H1 (cell line): ENCODE measurements at regions not wholly inside any gene's neighbourhood (a gene's known extent, or its start where the extent isn't known, plus 50 kb on each side); places are given as distances from the start of the nearest gene placed in this dataset.

ENCODE experiments used
- BACH1 ChIP-seq: IDR thresholded peaks from 2 replicates; pipeline ENCODE4 v1.6.1; 2012; ENCODE audit warnings: low read length, improper control_type of control experiment
- CHD7 ChIP-seq: fragments of 300-600 bp; sonication (generic); IDR thresholded peaks from 2 replicates; pipeline ENCODE4 v1.7.1; 2012; ENCODE audit warnings: low read length, moderate library complexity, mild to moderate bottlenecking, inconsistent platforms; ENCODE audit not compliant: insufficient replicate concordance
- CREB1 ChIP-seq: IDR thresholded peaks from 2 replicates; pipeline ENCODE4 v1.6.1; 2012; ENCODE audit warnings: inconsistent platforms
- EGR1 ChIP-seq: IDR thresholded peaks from 2 replicates; pipeline ENCODE4 v1.6.1; 2011; ENCODE audit warnings: low read depth, low read length, borderline replicate concordance
- EZH2 ChIP-seq: fragments of 200-600 bp; sonication (generic); IDR thresholded peaks from 2 replicates; pipeline ENCODE4 v1.7.1; 2012; ENCODE audit warnings: low read depth, mild to moderate bottlenecking, moderate library complexity, low read length, inconsistent platforms; ENCODE audit not compliant: severe bottlenecking
- HDAC6 ChIP-seq: IDR thresholded peaks from one replicate; pipeline ENCODE4 v1.7.1; 2012; ENCODE audit warnings: low read depth, mild to moderate bottlenecking, inconsistent platforms, low read length, moderate library complexity
- KDM5A ChIP-seq: fragments of 200-600 bp; IDR thresholded peaks from 2 replicates; pipeline ENCODE4 v1.7.1; 2012; ENCODE audit warnings: mild to moderate bottlenecking, low read length, inconsistent platforms, mixed read lengths
- POU5F1 ChIP-seq: IDR thresholded peaks from 2 replicates; pipeline ENCODE4 v1.6.1; 2011; ENCODE audit warnings: low read depth, mild to moderate bottlenecking, low read length, moderate library complexity
- SIN3A ChIP-seq, 2 experiments: IDR thresholded peaks in 1 of 2; conservative IDR thresholded peaks in 1 of 2; 2 replicates each; pipeline ENCODE4 v1.6.1; 2011 to 2012; ENCODE audit warnings: low read length in 2 of 2, improper control_type of control experiment in 1 of 2, low read depth in 1 of 2, mild to moderate bottlenecking in 1 of 2
- SP2 ChIP-seq: IDR thresholded peaks from 2 replicates; pipeline ENCODE4 v1.6.1; 2012; ENCODE audit warnings: mild to moderate bottlenecking, low read length, inconsistent platforms
- TAF1 ChIP-seq: IDR thresholded peaks from 2 replicates; pipeline ENCODE4 v1.6.1; 2011; ENCODE audit warnings: mild to moderate bottlenecking, low read depth, low read length

- no peak for TF ChIP-seq CHD7
- TF ChIP-seq CREB1 = no peak
- no peak for TF ChIP-seq TAF1
- no peak for TF ChIP-seq SIN3A (conservative IDR thresholded peaks at IDR 0.05 in 1 of 2, IDR thresholded peaks at IDR 0.05 in 1 of 2; ENCODE audit: low read depth in 1 of 2, low read length in 2 of 2)
- TF ChIP-seq EZH2 = no peak
- TF ChIP-seq POU5F1 = no peak
- TF ChIP-seq KDM5A = no peak
- TF ChIP-seq BACH1 = no peak
- no peak for TF ChIP-seq HDAC6
- no peak for TF ChIP-seq SP2
- no peak for TF ChIP-seq EGR1
These were observed 236.9 kb downstream of the THBS2 start (continued) for GRCh38 chr6:169016758-169017157.
